SK-N-SH (cell line): ENCODE measurements at regions not wholly inside any gene's neighbourhood (a gene's known extent, or its start where the extent isn't known, plus 50 kb on each side); places are given as distances from the start of the nearest gene placed in this dataset.

Experiments used
- CTCF ChIA-PET: fragments of 300-600, 350-600 bp; formaldehyde crosslinking; extraction: SDS; loops from one replicate; lab custom pipeline; 2021; lab: Yijun Ruan, JAX
- POLR2A ChIA-PET: fragments of 350-600 bp; sonication (Branson Sonifier 250); formaldehyde crosslinking; extraction: SDS; loops from one replicate; lab custom pipeline; 2020; ENCODE audit warnings: antibody characterized with exemption, inconsistent platforms; lab: Yijun Ruan, JAX
- DNase-seq: peaks from one replicate; pipeline ENCODE4 v3.0.0; 2012
- H2AFZ ChIP-seq: fragments of 200-600 bp; sonication (generic); 2 replicates; pipeline ENCODE4 v1.8.1; 2016; ENCODE audit warnings: antibody characterized with exemption, mild to moderate bottlenecking, low read depth
- H3F3A ChIP-seq: fragments of 200-600 bp; sonication (generic); replicated peaks from 2 replicates; pipeline ENCODE3; 2016; ENCODE audit warnings: antibody characterized with exemption, mild to moderate bottlenecking; ENCODE audit not compliant: insufficient read depth
- H3K27ac ChIP-seq, 2 experiments: fragments of 200-500 bp in 1 of 2; fragments of 200-600 bp in 1 of 2; sonication (Bioruptor generic) in 1 of 2; sonication (generic), shearing (Covaris generic) in 1 of 2; 2 replicates each; pipeline versions ENCODE4 v1.5.1 to v1.6.1; 2014 to 2016; ENCODE audit warnings: low read depth in 2 of 2, inconsistent platforms in 1 of 2, low read length in 1 of 2, mild to moderate bottlenecking in 1 of 2, mixed read lengths in 1 of 2
- H3K27me3 ChIP-seq: fragments of 200-600 bp; sonication (generic), shearing (Covaris generic); 2 replicates; pipeline ENCODE4 v1.6.1; 2016; ENCODE audit warnings: mixed run types; ENCODE audit not compliant: insufficient read depth
- H3K36me3 ChIP-seq, 2 experiments: fragments of 200-500 bp in 1 of 2; fragments of 200-600 bp in 1 of 2; sonication (Bioruptor generic) in 1 of 2; sonication (generic) in 1 of 2; replicated peaks in 1 of 2; 2 replicates each; pipeline versions ENCODE3 to v1.5.1; 2014 to 2016; ENCODE audit warnings: low read length in 1 of 2, mild to moderate bottlenecking in 1 of 2; ENCODE audit not compliant: insufficient read depth in 2 of 2, control insufficient read depth in 1 of 2
- H3K4me1 ChIP-seq, 2 experiments: fragments of 200-500 bp in 1 of 2; fragments of 200-600 bp in 1 of 2; sonication (Bioruptor generic) in 1 of 2; sonication (generic), shearing (Covaris generic) in 1 of 2; 2 replicates each; pipeline versions ENCODE4 v1.5.1 to v1.6.1; 2014 to 2016; ENCODE audit warnings: low read depth in 1 of 2, low read length in 1 of 2, mixed run types in 1 of 2; ENCODE audit not compliant: insufficient read depth in 2 of 2, control insufficient read depth in 1 of 2
- H3K4me2 ChIP-seq: fragments of 200-600 bp; sonication (generic), shearing (Covaris generic); 2 replicates; pipeline ENCODE4 v1.6.1; 2017; ENCODE audit warnings: mixed run types
- H3K4me3 ChIP-seq, 2 experiments: fragments of 200-500 bp in 1 of 2; fragments of 200-600 bp in 1 of 2; sonication (Bioruptor generic) in 1 of 2; sonication (generic), shearing (Covaris generic) in 1 of 2; 2 replicates each; pipeline versions ENCODE4 v1.5.1 to v1.8.1; 2014 to 2016; ENCODE audit warnings: low read depth in 2 of 2, inconsistent platforms in 1 of 2, low read length in 1 of 2, mild to moderate bottlenecking in 1 of 2, mixed read lengths in 1 of 2, moderate library complexity in 1 of 2
- H3K79me2 ChIP-seq: fragments of 200-600 bp; sonication (generic); 2 replicates; pipeline ENCODE4 v1.8.1; 2017; ENCODE audit warnings: mild to moderate bottlenecking; ENCODE audit not compliant: insufficient read depth
- H3K9ac ChIP-seq: fragments of 200-600 bp; sonication (generic); 2 replicates; pipeline ENCODE4 v1.6.1; 2017; ENCODE audit warnings: mixed run types
- H3K9me2 ChIP-seq: fragments of 200-600 bp; sonication (generic); 2 replicates; pipeline ENCODE4 v1.6.1; 2017; ENCODE audit warnings: mixed run types
- H3K9me3 ChIP-seq: fragments of 200-600 bp; sonication (generic); 2 replicates; pipeline ENCODE4 v1.6.1; 2017; ENCODE audit warnings: mixed run types, mild to moderate bottlenecking, moderate library complexity
- H4K20me1 ChIP-seq: fragments of 200-600 bp; sonication (generic); 2 replicates; pipeline ENCODE4 v1.6.1; 2017; ENCODE audit warnings: mild to moderate bottlenecking, mixed run types; ENCODE audit not compliant: insufficient read depth
- ELF1 ChIP-seq: IDR thresholded peaks from 2 replicates; pipeline ENCODE4 v1.4.0; 2012
- EP300 ChIP-seq, 2 experiments: IDR thresholded peaks; 2 replicates each; pipeline versions ENCODE4 v1.4.0 to v1.6.1; 2012; ENCODE audit warnings: borderline replicate concordance in 1 of 2, low read depth in 1 of 2, low read length in 1 of 2
- EZH2phosphoT487 ChIP-seq: fragments of 200-600 bp; sonication (generic); IDR thresholded peaks from 2 replicates; pipeline ENCODE4 v1.6.1; 2017; ENCODE audit warnings: low read depth, mixed run types, mild to moderate bottlenecking, antibody characterized with exemption, moderate library complexity, borderline replicate concordance
- POLR2AphosphoS5 ChIP-seq: IDR thresholded peaks from 2 replicates; pipeline ENCODE4 v1.6.1; 2012; ENCODE audit warnings: low read depth, low read length
- RAD21 ChIP-seq: IDR thresholded peaks from 2 replicates; pipeline ENCODE4 v1.6.1; 2012; ENCODE audit warnings: mild to moderate bottlenecking, low read length
- SIN3A ChIP-seq: IDR thresholded peaks from 2 replicates; pipeline ENCODE4 v1.6.1; 2012; ENCODE audit warnings: low read depth, mild to moderate bottlenecking, low read length, moderate library complexity, borderline replicate concordance
- SMC3 ChIP-seq: IDR thresholded peaks from 2 replicates; pipeline ENCODE4 v1.6.1; 2012; ENCODE audit warnings: low read depth, low read length, improper control_type of control experiment
- TAF1 ChIP-seq: IDR thresholded peaks from 2 replicates; pipeline ENCODE4 v1.6.1; 2012; ENCODE audit warnings: low read depth, mild to moderate bottlenecking, low read length, moderate library complexity, borderline replicate concordance
- TCF12 ChIP-seq: IDR thresholded peaks from 2 replicates; pipeline ENCODE4 v1.4.0; 2012
- YY1 ChIP-seq: IDR thresholded peaks from 2 replicates; pipeline ENCODE4 v1.4.0; 2012; ENCODE audit warnings: low read depth, mild to moderate bottlenecking
- WGBS: methylation state at CpG from one replicate; pipeline ENCODE4 v1.1.6; 2017; ENCODE audit warnings: low lambda C conversion rate; 5-methylcytosine and 5-hydroxymethylcytosine counted together
- TF ChIP-seq, protein P1 (sequence below): IDR thresholded peaks from 2 replicates; pipeline ENCODE4 v1.4.0; 2012; ENCODE audit warnings: low read depth, borderline replicate concordance
- TF ChIP-seq, protein P2 (sequence below): IDR thresholded peaks from 2 replicates; pipeline ENCODE4 v1.4.0; 2012; ENCODE audit warnings: low read depth, borderline replicate concordance
- TF ChIP-seq, protein P3 (sequence below): fragments of 200-600 bp; sonication (generic); IDR thresholded peaks from 2 replicates; pipeline ENCODE4 v1.6.1; 2017; ENCODE audit warnings: antibody characterized with exemption, mild to moderate bottlenecking, moderate library complexity
- TF ChIP-seq, protein P4 (sequence below): fragments of 150-350 bp; IDR thresholded peaks from 2 replicates; pipeline ENCODE4 v1.6.1; 2016; ENCODE audit warnings: mild to moderate bottlenecking, low read depth, low read length

DNA sequence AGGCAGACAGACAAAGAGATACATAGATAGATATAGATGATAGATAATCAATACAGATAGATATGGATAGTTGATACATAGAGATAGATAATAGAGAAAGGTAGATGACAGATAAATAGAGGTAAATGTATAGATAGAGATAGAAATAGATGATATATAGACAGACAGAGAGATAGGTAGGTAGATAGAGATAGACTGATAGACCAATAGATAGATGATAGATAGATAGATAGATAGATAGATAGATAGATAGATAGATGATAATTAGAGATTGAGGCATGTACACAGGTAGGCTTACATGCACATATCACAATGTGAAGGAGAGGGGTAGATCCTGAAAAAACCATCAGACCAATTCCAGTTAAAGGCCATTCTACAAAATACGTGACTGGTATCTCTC, 724.7 kb downstream of the GALR1 start:
- Histone ChIP-seq H3K9ac (no peak overlapping the region), H3K79me2 (no peaks in the 10 kb centered on the region), H3K27me3 (no peaks in the 10 kb centered on the region), H4K20me1 (no peaks in the 10 kb centered on the region), H3K4me3 (no peak overlapping the region), H3K36me3 (no peaks in the 10 kb centered on the region), H3F3A (no peaks in the 10 kb centered on the region), H3K4me2 (no peak overlapping the region), H3K9me3 (no peaks in the 10 kb centered on the region), H3K27ac (no peak overlapping the region), H3K4me1 (no peaks in the 10 kb centered on the region), H3K9me2 (no peaks in the 10 kb centered on the region), H2AFZ (no peak overlapping the region)
- ChIA-PET POLR2A (no interaction called here), CTCF (no interaction called here)
- 0% methylated on average over 1 of the region's 1 CpG for WGBS
- TF ChIP-seq ELF1 (no peak), POLR2AphosphoS5 (no peak), SMC3 (no peak), RAD21 (no peak), TCF12 (no peak), SIN3A (no peak), TAF1 (no peak)
- TF ChIP-seq, protein P1, sequence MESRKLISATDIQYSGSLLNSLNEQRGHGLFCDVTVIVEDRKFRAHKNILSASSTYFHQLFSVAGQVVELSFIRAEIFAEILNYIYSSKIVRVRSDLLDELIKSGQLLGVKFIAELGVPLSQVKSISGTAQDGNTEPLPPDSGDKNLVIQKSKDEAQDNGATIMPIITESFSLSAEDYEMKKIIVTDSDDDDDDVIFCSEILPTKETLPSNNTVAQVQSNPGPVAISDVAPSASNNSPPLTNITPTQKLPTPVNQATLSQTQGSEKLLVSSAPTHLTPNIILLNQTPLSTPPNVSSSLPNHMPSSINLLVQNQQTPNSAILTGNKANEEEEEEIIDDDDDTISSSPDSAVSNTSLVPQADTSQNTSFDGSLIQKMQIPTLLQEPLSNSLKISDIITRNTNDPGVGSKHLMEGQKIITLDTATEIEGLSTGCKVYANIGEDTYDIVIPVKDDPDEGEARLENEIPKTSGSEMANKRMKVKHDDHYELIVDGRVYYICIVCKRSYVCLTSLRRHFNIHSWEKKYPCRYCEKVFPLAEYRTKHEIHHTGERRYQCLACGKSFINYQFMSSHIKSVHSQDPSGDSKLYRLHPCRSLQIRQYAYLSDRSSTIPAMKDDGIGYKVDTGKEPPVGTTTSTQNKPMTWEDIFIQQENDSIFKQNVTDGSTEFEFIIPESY: no peak
- TF ChIP-seq, protein P2, sequence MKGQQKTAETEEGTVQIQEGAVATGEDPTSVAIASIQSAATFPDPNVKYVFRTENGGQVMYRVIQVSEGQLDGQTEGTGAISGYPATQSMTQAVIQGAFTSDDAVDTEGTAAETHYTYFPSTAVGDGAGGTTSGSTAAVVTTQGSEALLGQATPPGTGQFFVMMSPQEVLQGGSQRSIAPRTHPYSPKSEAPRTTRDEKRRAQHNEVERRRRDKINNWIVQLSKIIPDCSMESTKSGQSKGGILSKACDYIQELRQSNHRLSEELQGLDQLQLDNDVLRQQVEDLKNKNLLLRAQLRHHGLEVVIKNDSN: no peak
- TF ChIP-seq, protein P3, sequence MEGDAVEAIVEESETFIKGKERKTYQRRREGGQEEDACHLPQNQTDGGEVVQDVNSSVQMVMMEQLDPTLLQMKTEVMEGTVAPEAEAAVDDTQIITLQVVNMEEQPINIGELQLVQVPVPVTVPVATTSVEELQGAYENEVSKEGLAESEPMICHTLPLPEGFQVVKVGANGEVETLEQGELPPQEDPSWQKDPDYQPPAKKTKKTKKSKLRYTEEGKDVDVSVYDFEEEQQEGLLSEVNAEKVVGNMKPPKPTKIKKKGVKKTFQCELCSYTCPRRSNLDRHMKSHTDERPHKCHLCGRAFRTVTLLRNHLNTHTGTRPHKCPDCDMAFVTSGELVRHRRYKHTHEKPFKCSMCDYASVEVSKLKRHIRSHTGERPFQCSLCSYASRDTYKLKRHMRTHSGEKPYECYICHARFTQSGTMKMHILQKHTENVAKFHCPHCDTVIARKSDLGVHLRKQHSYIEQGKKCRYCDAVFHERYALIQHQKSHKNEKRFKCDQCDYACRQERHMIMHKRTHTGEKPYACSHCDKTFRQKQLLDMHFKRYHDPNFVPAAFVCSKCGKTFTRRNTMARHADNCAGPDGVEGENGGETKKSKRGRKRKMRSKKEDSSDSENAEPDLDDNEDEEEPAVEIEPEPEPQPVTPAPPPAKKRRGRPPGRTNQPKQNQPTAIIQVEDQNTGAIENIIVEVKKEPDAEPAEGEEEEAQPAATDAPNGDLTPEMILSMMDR: no peak
- DNase-seq: no peak

DNA sequence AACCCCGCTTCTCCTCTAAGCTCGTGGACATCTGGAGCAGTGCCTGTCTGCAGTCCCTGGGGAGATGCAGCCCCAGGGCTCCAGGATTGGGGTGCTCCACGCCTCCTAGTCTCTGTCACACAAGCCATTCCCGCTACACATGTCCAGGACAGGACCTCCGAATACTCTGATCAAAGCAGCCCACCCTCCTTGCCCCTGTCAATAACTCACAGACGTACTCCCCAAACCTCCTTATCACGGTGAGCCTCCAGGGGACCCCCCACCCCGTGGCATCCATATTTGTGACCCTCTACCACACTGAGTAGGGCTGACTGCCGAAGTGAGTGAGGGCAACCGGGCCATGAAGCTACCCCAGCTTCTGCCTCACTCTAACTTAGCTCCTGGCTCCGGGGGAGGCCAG, 727.7 kb downstream of the GALR1 start:
- Histone ChIP-seq H3K27ac (no peak overlapping the region), H3K4me1 (no peaks in the 10 kb centered on the region), H2AFZ (no peak overlapping the region), H3F3A (no peaks in the 10 kb centered on the region), H3K4me3 (no peak overlapping the region), H3K9ac (no peak overlapping the region), H3K79me2 (no peaks in the 10 kb centered on the region), H4K20me1 (no peaks in the 10 kb centered on the region), H3K4me2 (no peak overlapping the region), H3K9me2 (no peaks in the 10 kb centered on the region), H3K9me3 (no peaks in the 10 kb centered on the region), H3K36me3 (no peaks in the 10 kb centered on the region), H3K27me3 (no peaks in the 10 kb centered on the region)
- TF ChIP-seq YY1 (no peak), POLR2AphosphoS5 (no peak), EP300 (IDR thresholded peaks at IDR 0.05; ENCODE audit: borderline replicate concordance in 1 of 2, low read depth in 1 of 2, low read length in 1 of 2) (no peak), EZH2phosphoT487 (no peak)
- TF ChIP-seq, protein P4, sequence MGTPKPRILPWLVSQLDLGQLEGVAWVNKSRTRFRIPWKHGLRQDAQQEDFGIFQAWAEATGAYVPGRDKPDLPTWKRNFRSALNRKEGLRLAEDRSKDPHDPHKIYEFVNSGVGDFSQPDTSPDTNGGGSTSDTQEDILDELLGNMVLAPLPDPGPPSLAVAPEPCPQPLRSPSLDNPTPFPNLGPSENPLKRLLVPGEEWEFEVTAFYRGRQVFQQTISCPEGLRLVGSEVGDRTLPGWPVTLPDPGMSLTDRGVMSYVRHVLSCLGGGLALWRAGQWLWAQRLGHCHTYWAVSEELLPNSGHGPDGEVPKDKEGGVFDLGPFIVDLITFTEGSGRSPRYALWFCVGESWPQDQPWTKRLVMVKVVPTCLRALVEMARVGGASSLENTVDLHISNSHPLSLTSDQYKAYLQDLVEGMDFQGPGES: no peak
- ChIA-PET POLR2A (no interaction called here), CTCF (no interaction called here)
- 3% methylated on average over 8 of the region's 11 CpGs for WGBS
- no peak for DNase-seq
